Skin of body (tissue), 1 donor: ENCODE measurements at regions not wholly inside any gene's neighbourhood (a gene's known extent, or its start where the extent isn't known, plus 50 kb on each side); places are given as distances from the start of the nearest gene placed in this dataset.
A peak's percentile ranks its signal among the peaks of the same experiment; 100 is the strongest.
"Not testable (repeated sequence)": the region's sequence is repeated elsewhere in the genome, so short reads cannot be mapped to it uniquely, and the experiment has no call there.

Experiments used
- DNase-seq: peaks from one replicate; lab custom pipeline; 2025; lab: John Stamatoyannopoulos, UW

- no peak for DNase-seq
Measured at GRCh38 chr7:47190462-47190861, 391.4 kb downstream of the TNS3 start.

- no peak for DNase-seq
Measured at GRCh38 chr7:47188653-47189315, 393.1 kb downstream of the TNS3 start.

GRCh38 chr7:47188136-47188535 is 393.8 kb downstream of the TNS3 start:
- DNase-seq = peak; percentile 89

DNA sequence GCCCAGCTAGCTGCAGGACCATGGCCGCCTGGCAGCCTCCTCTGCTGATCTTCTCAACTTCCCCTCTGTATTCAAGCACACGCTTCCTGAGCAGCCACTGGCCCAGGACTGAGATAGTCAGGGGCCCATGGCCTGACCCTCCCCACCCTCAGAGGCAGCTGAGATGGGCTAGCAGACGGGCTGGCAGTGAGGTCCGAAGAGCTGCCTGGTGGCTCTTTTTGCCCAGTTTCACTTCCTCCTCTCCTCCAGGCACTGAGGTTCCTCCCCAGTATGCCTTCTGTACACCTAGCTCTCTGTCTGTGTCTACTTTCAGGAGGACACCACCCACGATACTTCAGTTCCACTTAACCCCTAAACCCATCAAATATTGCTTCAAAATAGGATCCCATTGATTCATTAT is 395.6 kb downstream of the TNS3 start:
- DNase-seq = no peak

DNA sequence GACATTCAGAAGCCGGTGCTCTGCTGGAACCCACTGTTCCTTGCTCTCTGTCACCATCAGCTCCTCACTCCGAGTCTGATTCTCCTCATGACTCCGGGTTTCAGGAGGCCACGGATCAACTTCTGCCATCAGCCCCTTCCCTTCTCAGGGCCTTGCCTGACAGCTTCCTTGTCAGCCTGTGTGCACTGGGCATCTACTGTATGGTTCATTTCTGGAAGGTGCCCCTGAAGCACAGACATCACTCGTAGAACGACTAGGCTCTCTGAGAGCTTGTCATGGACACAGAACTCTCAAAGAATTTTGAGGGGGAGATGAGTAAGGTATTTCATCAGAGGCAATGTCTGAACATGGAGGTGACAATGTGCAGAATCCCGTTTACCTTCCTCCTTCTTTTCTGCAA is 396.1 kb downstream of the TNS3 start:
- no peak for DNase-seq

GRCh38 chr7:47185170-47185569 is 396.7 kb downstream of the TNS3 start:
- no peak for DNase-seq

DNA sequence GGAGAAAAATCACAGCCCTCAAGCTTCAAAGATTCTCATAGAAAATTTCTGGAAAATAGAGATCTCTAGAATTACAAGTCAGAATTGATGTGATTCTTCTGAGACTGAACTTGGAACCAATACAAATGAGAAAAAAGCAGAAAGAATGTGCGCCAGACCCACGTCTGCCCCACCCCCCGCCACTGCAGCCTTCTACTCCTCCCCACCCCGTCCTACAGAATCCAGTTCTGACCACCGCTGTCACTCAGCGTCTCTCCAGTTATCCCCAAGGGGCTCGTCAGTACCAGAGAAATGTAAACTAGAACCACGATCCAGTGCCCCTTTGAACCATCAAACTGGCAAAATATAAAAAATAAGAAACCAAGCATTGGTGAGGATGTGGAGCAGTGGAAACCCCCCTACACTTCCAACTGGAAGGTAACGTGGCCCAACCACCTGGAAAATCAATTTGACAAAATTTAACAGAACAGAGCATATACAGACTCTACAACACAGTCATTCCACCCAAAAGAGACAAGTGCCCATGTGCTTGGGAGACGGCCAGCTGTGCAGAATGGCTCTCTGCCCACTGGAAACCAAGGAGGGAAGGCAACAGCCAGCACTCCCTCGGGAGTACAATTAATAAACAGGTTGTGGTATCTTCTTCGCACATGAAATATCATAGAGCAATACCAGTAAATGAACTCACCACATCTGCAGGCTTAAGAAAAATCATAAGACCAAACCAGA is 397.9 kb downstream of the TNS3 start:
- no peak for DNase-seq

GRCh38 chr7:47181746-47182361 is 400.1 kb downstream of the TNS3 start:
- no peak for DNase-seq

DNA sequence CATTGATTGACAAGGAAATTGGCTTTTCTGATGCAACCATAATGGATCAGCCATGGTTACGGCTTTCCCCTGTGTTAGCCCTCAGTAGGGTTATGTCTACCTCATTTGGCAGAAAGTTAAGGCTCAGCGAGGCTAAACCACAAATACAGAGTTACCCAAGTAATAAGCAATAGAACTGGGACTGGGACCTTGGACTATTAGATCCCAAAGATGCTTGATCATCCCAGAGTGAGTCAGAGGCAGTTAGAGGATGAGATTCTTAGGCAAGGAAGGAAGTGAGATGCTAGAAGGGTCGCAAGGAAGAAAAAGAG is 401.4 kb downstream of the TNS3 start:
- no peak for DNase-seq

DNA sequence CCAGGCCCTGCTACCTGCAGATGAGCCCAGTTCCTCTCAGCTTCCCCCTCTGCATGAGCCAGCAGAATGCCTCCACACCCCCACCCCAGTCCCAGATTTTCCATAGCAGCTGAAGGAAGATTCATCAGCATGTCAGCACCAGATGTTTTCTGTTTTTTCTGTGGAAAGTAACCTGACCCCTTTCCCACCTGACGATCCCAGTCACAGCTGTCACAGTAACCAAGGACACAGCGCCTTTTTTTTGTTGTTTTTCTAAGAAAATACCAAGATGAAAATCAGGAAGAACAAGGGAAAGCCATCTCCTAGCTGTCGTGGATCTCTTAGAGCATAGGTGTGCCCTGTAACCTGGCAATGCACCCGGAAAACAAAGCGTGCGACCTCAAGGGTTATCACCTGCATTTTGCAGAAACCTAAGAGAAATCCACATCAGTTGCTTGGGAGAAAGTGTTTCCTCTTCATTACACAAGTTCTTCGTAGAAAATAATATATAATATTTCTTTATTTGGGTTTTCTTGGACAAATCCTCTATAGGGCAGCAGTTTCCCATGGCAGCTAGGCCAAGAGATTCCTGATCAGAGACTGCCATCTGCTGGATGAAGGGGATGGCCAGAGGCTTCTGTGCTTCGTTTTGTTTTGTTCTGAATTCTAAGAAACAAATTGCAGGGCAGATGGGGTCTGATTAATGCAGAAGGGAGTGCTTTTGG is 401.9 kb downstream of the TNS3 start:
- DNase-seq = peak; percentile 80

DNA sequence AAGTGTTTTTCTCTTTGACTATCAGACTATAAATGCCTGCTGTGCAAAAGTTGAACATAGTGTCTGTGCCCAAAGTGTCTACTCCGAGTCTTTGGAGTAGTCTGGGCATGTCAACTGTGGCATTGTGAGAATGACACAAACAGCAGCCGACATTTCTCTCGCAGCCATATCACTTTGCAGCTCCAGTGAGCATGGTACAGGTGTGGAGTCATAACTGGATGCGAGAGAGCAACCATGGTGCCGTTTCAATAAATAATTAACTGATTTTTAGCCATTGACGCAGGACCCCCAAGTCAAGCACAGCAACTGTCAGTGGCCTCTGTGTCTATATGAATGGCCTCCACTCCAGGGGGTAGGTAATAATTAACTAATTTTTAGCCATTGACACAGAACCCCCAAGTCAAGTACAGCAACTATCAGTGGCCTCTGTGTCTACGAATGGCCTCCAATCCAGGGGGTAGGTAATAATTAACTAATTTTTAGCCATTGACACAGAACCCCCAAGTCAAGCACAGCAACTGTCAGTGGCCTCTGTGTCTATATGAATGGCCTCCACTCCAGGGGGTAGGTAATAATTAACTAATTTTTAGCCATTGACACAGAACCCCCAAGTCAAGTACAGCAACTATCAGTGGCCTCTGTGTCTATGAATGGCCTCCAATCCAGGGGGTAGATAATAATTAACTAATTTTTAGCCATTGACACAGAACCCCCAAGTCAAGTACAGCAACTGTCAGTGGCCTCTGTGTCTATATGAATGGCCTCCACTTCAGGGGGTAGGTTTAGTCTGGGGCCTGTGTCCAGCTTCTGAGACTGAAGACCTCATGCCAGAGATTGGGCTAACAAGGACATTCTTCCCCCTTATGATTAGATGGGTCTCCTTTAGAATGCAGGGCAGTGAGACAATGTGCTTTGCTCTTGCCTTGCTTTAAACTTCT is 409.0 kb downstream of the TNS3 start:
- not testable (repeated sequence) for DNase-seq

DNA sequence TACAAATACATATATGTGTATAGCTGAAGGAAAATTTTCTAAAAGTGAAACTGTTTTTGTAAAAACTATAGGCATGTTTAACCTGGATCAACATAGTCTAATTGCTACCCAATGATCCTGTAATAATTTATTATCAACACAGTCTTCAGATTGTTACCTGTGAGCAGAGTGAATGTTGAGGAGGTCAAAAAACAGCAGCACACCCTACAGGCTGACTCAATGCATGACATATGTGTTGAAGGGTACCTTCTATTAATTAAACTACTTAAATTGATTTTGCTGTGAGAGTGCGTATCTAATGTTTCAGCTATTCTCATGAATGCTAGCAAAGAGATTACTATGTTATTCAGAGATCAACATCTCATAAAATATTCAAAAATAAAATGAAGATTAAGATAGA is 411.4 kb downstream of the TNS3 start:
- DNase-seq = no peak

GRCh38 chr7:47154791-47155190 is 427.1 kb downstream of the TNS3 start:
- peak; percentile 61 for DNase-seq

DNA sequence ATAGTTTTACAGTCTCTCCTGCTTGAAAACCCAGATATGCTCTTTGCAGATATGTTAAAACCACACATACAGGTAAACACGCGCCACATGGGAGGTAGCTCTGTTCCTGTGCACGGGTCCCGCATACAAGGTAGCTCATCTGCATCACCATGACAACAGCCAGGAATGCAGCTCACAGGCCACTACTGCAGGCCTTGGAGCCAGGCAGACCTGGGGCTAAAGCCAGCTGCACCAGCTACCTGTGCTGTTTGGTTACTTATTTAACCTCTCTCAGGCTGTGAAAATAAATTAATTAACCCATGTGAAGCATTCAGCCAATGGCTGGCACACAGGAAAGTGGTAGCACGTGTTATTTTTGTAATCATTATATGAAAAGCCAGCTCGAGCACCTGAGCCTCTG is 428.3 kb downstream of the TNS3 start:
- no peak for DNase-seq

GRCh38 chr7:47153058-47153457 is 428.9 kb downstream of the TNS3 start:
- peak; percentile 89 for DNase-seq

- DNase-seq = no peak
Measured at GRCh38 chr7:47152307-47152706, 429.6 kb downstream of the TNS3 start.

DNA sequence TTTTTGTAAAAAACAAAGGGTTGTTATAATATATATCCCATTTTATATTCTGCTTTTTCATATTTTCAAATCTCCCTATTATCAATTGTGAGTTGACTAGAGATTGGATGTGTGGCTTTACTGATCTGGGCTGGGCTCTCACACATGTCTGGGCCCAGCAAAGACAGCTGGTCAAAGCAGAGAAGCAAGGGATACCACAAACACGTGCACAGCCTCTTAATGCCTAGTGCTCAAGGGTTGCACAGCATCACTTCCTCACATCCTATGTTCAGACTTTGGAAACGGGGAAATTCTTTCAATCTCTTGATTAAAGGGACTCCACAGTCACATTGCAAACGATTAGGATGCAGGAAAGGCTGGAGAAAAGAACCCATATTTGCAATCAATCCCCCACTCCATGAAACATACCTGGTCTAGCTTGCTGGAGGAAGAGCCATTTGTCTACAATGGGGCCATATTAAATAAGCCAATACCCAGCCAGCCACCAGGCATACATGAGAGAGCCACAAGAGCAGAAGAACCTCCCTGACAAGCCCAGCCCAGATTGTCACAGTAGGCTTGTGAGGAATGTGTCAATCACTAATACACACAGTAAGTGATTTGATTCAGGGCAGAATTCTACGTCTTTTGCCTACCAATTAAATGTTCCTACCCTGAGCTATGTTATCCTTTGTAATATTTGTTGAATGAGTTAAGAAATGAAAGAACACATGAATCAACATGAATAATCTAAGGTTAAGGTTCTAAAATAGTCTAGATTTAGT is 431.2 kb downstream of the TNS3 start:
- no peak for DNase-seq

- DNase-seq = no peak
Measured at GRCh38 chr7:47149971-47150370, 431.9 kb downstream of the TNS3 start.

GRCh38 chr7:47149208-47149839 is 432.6 kb downstream of the TNS3 start:
- DNase-seq = no peak
